Erythroblast (primary cell): ENCODE measurements at regions not wholly inside any gene's neighbourhood (a gene's known extent, or its start where the extent isn't known, plus 50 kb on each side); places are given as distances from the start of the nearest gene placed in this dataset.

Source experiments
- GATA1 ChIP-seq: IDR thresholded peaks from 2 replicates; pipeline ENCODE4 v1.6.1; 2011; ENCODE audit warnings: low read depth, mild to moderate bottlenecking, control low read depth, low read length, moderate library complexity
- POLR2A ChIP-seq: IDR thresholded peaks from 2 replicates; pipeline ENCODE4 v1.6.1; 2011; ENCODE audit warnings: mild to moderate bottlenecking, low read length

DNA sequence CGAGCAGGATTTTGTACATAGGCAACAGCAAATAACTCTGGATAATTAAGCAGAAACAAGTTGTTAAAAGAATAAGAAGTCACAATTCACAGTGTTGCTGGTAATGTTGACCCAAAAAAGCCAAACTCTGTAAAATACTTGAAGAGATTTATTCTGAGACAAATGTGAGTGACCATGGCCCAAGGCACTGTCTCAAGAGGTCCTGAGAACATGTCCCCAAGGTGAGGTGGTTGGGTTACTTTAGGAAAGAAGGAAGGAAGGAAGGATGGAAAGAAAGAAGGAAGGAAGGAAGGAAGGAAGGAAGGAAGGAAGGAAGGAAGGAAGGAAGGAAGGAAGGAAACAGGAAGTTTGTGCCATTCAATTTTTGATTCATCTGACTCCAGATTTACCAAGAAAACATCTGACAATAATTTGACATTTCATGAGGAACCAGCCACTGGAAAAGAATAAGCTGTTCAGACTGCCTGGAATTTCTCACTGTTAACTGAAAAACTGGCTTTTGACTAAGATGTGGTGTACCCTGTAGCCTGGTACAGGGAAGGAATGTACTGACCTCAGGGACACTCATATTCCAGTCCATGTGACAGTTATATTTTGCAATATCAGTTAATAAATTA, 295.9 kb upstream of the TNC start:
- TF ChIP-seq POLR2A = no peak
- no peak for TF ChIP-seq GATA1
